ENCODE measurements at regions not wholly inside any gene's neighbourhood (a gene's known extent, or its start where the extent isn't known, plus 50 kb on each side); places are given as distances from the start of the nearest gene placed in this dataset.
A peak's percentile ranks its signal among the peaks of the same experiment; 100 is the strongest.
"Not testable (repeated sequence)": the region's sequence is repeated elsewhere in the genome, so short reads cannot be mapped to it uniquely, and the experiment has no call there.

- no peak overlapping the region for H3K9ac ChIP-seq (ENCODE audit: low read depth, low read length)
- H3K36me3 ChIP-seq (ENCODE audit: insufficient read depth, low read length), result no peaks in the 10 kb centered on the region
- no peak overlapping the region for H3K4me2 ChIP-seq (ENCODE audit: low read length)
- H3K9me3 ChIP-seq (replicated peaks; ENCODE audit: low read length), result no peaks in the 10 kb centered on the region
- H3K27me3 ChIP-seq (ENCODE audit: control insufficient read depth, insufficient read depth, low read length), result no peaks in the 10 kb centered on the region
- no peaks in the 10 kb centered on the region for H3K4me1 ChIP-seq (ENCODE audit: control insufficient read depth, insufficient read depth, low read length)
- H3K4me3 ChIP-seq (ENCODE audit: low read length), result no peak overlapping the region
Measured at GRCh38 chr12:92237262-92237661, 91.6 kb upstream of the BTG1 start.

- Histone ChIP-seq H3K4me1 (ENCODE audit: control insufficient read depth, insufficient read depth, low read length) (no peaks in the 10 kb centered on the region), H3K9me3 (replicated peaks; ENCODE audit: low read length) (no peaks in the 10 kb centered on the region), H3K4me3 (ENCODE audit: low read length) (no peak overlapping the region), H3K36me3 (ENCODE audit: insufficient read depth, low read length) (no peaks in the 10 kb centered on the region), H3K27me3 (ENCODE audit: control insufficient read depth, insufficient read depth, low read length) (no peaks in the 10 kb centered on the region), H3K9ac (ENCODE audit: low read depth, low read length) (no peak overlapping the region), H3K4me2 (ENCODE audit: low read length) (no peak overlapping the region)
Measured at GRCh38 chr12:92235703-92236472, 90.2 kb upstream of the BTG1 start.

DNA sequence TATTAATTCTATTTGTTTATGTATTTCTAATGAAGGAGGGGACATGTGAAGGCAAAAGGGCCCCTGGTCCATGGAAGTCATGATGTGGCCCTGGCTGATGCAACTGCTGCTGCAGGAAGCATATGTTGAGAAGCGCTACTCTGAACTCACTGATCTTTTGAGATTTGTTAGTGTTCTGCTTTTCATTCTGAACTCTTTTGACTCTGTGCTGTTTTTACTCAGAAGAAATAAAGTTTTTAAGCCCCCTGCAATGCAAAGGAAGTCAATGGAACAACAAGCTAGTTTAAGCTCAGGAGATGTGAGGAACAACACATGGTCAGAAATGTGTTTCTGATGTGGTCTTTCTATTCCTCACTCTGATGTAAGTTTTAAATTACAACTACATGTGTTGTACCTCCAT, 88.9 kb upstream of the BTG1 start:
- Histone ChIP-seq H3K4me2 (ENCODE audit: low read length) (no peak overlapping the region), H3K9me3 (replicated peaks; ENCODE audit: low read length) (no peaks in the 10 kb centered on the region), H3K4me1 (ENCODE audit: control insufficient read depth, insufficient read depth, low read length) (no peaks in the 10 kb centered on the region), H3K4me3 (ENCODE audit: low read length) (no peak overlapping the region), H3K27me3 (ENCODE audit: control insufficient read depth, insufficient read depth, low read length) (no peaks in the 10 kb centered on the region), H3K36me3 (ENCODE audit: insufficient read depth, low read length) (no peaks in the 10 kb centered on the region), H3K9ac (ENCODE audit: low read depth, low read length) (no peak overlapping the region)

GRCh38 chr12:92233346-92234015, 87.8 kb upstream of the BTG1 start:
- H3K4me3 ChIP-seq (ENCODE audit: low read length), result no peak overlapping the region
- H3K27me3 ChIP-seq (ENCODE audit: control insufficient read depth, insufficient read depth, low read length), result no peaks in the 10 kb centered on the region
- no peaks in the 10 kb centered on the region for H3K36me3 ChIP-seq (ENCODE audit: insufficient read depth, low read length)
- no peaks in the 10 kb centered on the region for H3K4me1 ChIP-seq (ENCODE audit: control insufficient read depth, insufficient read depth, low read length)
- H3K4me2 ChIP-seq (ENCODE audit: low read length), result no peak overlapping the region
- H3K9ac ChIP-seq (ENCODE audit: low read depth, low read length), result no peak overlapping the region
- H3K9me3 ChIP-seq (replicated peaks; ENCODE audit: low read length), result no peaks in the 10 kb centered on the region

- not testable (repeated sequence) for H3K36me3 ChIP-seq (ENCODE audit: insufficient read depth, low read length); H3K4me1 ChIP-seq (ENCODE audit: control insufficient read depth, insufficient read depth, low read length); H3K9me3 ChIP-seq (replicated peaks; ENCODE audit: low read length); H3K4me2 ChIP-seq (ENCODE audit: low read length); H3K4me3 ChIP-seq (ENCODE audit: low read length); H3K9ac ChIP-seq (ENCODE audit: low read depth, low read length); H3K27me3 ChIP-seq (ENCODE audit: control insufficient read depth, insufficient read depth, low read length)
Measured at GRCh38 chr12:92232371-92232932, 86.8 kb upstream of the BTG1 start.

DNA sequence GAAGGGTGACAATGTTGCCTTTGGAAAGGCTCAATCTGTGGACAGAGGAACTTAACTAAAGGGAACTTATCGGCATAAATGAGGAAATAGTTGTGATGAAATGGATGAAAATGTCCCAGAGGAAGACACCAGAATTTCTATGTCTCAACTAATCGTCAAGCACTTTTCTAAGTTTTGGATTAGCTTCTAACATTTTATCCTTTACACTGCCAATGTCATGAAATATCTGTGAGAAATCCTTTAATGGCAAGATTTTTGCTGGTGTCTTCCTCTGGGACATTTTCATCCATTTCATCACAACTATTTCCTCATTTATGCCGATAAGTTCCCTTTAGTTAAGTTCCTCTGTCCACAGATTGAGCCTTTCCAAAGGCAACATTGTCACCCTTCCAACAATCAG, 86.3 kb upstream of the BTG1 start:
- H3K9me3 ChIP-seq (replicated peaks; ENCODE audit: low read length); H3K27me3 ChIP-seq (ENCODE audit: control insufficient read depth, insufficient read depth, low read length); H3K4me3 ChIP-seq (ENCODE audit: low read length); H3K4me2 ChIP-seq (ENCODE audit: low read length); H3K9ac ChIP-seq (ENCODE audit: low read depth, low read length); H3K4me1 ChIP-seq (ENCODE audit: control insufficient read depth, insufficient read depth, low read length); H3K36me3 ChIP-seq (ENCODE audit: insufficient read depth, low read length): not testable (repeated sequence)

DNA sequence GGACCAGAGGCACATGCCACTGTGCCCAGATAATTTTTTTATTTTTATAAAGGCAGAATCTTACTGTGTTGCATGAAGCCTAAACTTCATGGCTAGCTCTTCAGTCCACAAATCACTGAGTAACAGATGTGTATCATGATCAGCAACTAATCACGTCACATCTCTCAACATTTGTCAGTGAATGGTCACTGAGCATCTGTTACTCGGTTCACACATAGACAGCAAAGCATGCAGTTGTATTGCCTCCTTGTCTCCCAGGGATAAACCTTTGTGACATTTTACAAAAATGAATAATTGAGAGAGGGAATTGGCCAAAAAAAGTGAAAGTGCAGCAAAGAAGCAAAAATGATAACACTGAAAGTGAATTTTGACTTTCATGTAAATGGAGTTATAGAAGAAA, 85.9 kb upstream of the BTG1 start:
- not testable (repeated sequence) for H3K9ac ChIP-seq (ENCODE audit: low read depth, low read length); H3K27me3 ChIP-seq (ENCODE audit: control insufficient read depth, insufficient read depth, low read length); H3K9me3 ChIP-seq (replicated peaks; ENCODE audit: low read length); H3K4me2 ChIP-seq (ENCODE audit: low read length); H3K36me3 ChIP-seq (ENCODE audit: insufficient read depth, low read length); H3K4me1 ChIP-seq (ENCODE audit: control insufficient read depth, insufficient read depth, low read length); H3K4me3 ChIP-seq (ENCODE audit: low read length)

DNA sequence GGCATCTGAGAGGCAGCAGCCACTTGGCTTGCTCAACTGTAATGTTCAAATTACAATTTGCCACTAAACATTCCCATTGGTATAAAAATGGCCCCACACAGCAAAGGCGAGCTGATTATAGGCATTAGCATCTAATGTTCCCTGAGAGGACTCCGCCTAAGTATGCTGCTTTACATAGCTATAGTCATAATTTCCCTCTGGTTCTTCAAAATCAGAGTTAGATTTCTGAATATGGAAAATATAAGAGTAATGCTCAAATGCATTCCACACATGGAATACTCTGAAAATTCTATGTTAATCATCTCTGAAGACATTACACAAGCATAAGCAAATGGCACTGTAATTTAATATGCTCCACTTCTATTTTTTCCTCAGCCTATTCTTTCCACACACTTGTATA, 83.7 kb upstream of the BTG1 start:
- Histone ChIP-seq H3K4me3 (ENCODE audit: low read length) (no peak overlapping the region), H3K4me1 (ENCODE audit: control insufficient read depth, insufficient read depth, low read length) (peaks cover 7% of the 10 kb centered on the region), H3K4me2 (ENCODE audit: low read length) (no peak overlapping the region), H3K9me3 (replicated peaks; ENCODE audit: low read length) (no peaks in the 10 kb centered on the region), H3K27me3 (ENCODE audit: control insufficient read depth, insufficient read depth, low read length) (no peaks in the 10 kb centered on the region), H3K9ac (ENCODE audit: low read depth, low read length) (no peak overlapping the region), H3K36me3 (ENCODE audit: insufficient read depth, low read length) (no peaks in the 10 kb centered on the region)

- H3K4me1 ChIP-seq (ENCODE audit: control insufficient read depth, insufficient read depth, low read length), result peaks cover 8% of the 10 kb centered on the region
- H3K4me2 ChIP-seq (ENCODE audit: low read length), result no peak overlapping the region
- no peaks in the 10 kb centered on the region for H3K27me3 ChIP-seq (ENCODE audit: control insufficient read depth, insufficient read depth, low read length)
- H3K4me3 ChIP-seq (ENCODE audit: low read length), result no peak overlapping the region
- no peaks in the 10 kb centered on the region for H3K36me3 ChIP-seq (ENCODE audit: insufficient read depth, low read length)
- no peak overlapping the region for H3K9ac ChIP-seq (ENCODE audit: low read depth, low read length)
- H3K9me3 ChIP-seq (replicated peaks; ENCODE audit: low read length), result no peaks in the 10 kb centered on the region
Measured at GRCh38 chr12:92226961-92227360, 81.3 kb upstream of the BTG1 start.

- no peak overlapping the region for H3K9ac ChIP-seq (ENCODE audit: low read depth, low read length)
- H3K4me3 ChIP-seq (ENCODE audit: low read length), result no peak overlapping the region
- no peaks in the 10 kb centered on the region for H3K36me3 ChIP-seq (ENCODE audit: insufficient read depth, low read length)
- H3K4me1 ChIP-seq (ENCODE audit: control insufficient read depth, insufficient read depth, low read length), result peaks cover 8% of the 10 kb centered on the region
- H3K9me3 ChIP-seq (replicated peaks; ENCODE audit: low read length), result no peaks in the 10 kb centered on the region
- H3K27me3 ChIP-seq (ENCODE audit: control insufficient read depth, insufficient read depth, low read length), result no peaks in the 10 kb centered on the region
- H3K4me2 ChIP-seq (ENCODE audit: low read length), result no peak overlapping the region
Measured at GRCh38 chr12:92226071-92226661, 80.5 kb upstream of the BTG1 start.

DNA sequence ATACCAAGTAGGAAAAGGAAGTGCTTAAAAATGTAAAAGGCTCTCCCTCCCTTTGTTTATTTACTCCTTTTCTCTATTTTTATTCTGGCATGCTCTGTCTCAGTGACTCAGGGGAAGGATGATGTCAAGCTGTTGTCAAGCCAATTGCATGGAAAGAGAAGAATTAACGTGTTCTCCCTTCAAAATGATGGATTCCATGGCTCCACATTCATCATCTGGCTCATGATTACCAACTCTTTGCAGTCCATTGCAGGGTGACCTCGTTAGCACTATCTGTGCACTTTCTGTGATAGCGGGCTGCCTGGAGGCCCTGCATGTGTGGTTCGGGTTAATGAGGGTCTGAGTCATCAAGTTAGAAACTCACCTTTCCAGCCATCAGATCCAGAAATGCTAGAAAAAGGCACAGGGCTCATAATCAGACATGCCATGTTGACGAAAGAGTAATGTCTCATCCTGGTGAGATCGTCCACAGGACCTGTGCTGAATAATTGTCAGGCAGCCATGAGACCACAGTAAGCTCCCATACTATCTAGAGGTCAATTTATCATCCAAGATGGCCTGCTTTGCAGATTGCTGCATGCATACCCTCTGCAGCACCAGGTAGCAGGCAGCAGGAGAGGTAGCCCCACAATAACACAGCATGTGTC, 79.2 kb upstream of the BTG1 start:
- Histone ChIP-seq H3K36me3 (ENCODE audit: insufficient read depth, low read length) (no peaks in the 10 kb centered on the region), H3K27me3 (ENCODE audit: control insufficient read depth, insufficient read depth, low read length) (no peaks in the 10 kb centered on the region), H3K4me1 (ENCODE audit: control insufficient read depth, insufficient read depth, low read length) (peaks cover 8% of the 10 kb centered on the region), H3K4me3 (ENCODE audit: low read length) (no peak overlapping the region), H3K4me2 (ENCODE audit: low read length) (peak overlapping the region; percentile 34), H3K9me3 (replicated peaks; ENCODE audit: low read length) (no peaks in the 10 kb centered on the region), H3K9ac (ENCODE audit: low read depth, low read length) (no peak overlapping the region)

Measured in skeletal muscle satellite cell (primary cell).